OCI-LY1 (cell line): ENCODE measurements at regions not wholly inside any gene's neighbourhood (a gene's known extent, or its start where the extent isn't known, plus 50 kb on each side); places are given as distances from the start of the nearest gene placed in this dataset.

Experiments
- CTCF ChIP-seq: fragments of 200-600 bp; sonication (generic), shearing (Covaris generic); IDR thresholded peaks from 2 replicates; pipeline ENCODE4 v1.5.1; 2017; ENCODE audit warnings: mild to moderate bottlenecking, antibody characterized with exemption, low read length, moderate library complexity, mixed read lengths
- EZH2 ChIP-seq: fragments of 200-600 bp; sonication (generic), shearing (Covaris generic); IDR thresholded peaks from 2 replicates; pipeline ENCODE4 v1.8.0; 2017; ENCODE audit warnings: borderline replicate concordance, mixed run types, mild to moderate bottlenecking, antibody characterized with exemption, low read length, moderate library complexity, mixed read lengths

DNA sequence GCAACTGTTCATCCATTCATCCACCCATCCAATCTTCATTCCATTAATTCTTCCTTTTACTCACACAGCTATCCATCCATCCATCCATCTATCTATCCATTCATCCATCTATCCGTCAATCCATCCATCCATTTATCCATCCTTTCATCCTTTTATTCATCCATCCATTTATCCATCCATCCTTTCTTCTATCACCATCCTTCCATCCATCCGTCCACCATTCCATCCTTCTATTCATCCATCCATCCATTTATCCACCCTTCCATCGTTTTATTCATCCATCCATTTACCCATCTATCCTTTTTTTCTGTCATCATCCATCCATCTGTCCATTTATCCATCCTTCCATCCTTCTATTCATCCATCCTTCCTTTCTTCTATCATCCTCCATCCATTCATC is 73.0 kb upstream of the FOXF1 start:
- TF ChIP-seq CTCF = no peak
- TF ChIP-seq EZH2 = no peak
